ENCODE measurements at regions not wholly inside any gene's neighbourhood (a gene's known extent, or its start where the extent isn't known, plus 50 kb on each side); places are given as distances from the start of the nearest gene placed in this dataset.

DNA sequence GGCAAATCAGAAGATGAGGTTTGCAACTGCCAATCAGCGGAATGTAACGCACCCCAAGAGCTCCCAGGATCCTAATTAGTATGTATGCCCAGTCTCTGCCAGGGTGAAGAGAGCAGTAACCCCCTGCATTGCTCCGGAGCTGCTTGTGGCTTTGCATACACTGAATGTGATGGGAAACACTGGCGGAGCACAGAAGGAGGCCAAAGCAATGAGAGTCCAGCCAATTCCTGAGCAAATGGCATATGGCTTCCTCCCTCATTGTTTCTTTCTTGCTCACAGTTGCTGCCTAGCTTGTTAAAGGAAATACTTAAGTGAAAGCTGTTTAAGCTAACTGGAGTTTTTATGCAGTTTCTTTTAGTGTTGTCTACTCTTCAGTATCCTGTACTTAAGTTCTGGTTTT lies 343.5 kb upstream of the NT5C1B start:
- TF ChIP-seq POLR2AphosphoS5 (IDR thresholded peaks at IDR 0.05) (no peak), EP300 (IDR thresholded peaks at IDR 0.05) (no peak), POLR2A (IDR thresholded peaks at IDR 0.05) (no peak)
- TF ChIP-seq, protein P1, sequence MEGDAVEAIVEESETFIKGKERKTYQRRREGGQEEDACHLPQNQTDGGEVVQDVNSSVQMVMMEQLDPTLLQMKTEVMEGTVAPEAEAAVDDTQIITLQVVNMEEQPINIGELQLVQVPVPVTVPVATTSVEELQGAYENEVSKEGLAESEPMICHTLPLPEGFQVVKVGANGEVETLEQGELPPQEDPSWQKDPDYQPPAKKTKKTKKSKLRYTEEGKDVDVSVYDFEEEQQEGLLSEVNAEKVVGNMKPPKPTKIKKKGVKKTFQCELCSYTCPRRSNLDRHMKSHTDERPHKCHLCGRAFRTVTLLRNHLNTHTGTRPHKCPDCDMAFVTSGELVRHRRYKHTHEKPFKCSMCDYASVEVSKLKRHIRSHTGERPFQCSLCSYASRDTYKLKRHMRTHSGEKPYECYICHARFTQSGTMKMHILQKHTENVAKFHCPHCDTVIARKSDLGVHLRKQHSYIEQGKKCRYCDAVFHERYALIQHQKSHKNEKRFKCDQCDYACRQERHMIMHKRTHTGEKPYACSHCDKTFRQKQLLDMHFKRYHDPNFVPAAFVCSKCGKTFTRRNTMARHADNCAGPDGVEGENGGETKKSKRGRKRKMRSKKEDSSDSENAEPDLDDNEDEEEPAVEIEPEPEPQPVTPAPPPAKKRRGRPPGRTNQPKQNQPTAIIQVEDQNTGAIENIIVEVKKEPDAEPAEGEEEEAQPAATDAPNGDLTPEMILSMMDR (IDR thresholded peaks at IDR 0.05), result no peak

All from suprapubic skin (tissue), 4 donors.